Lower leg skin (tissue), 3 donors: ENCODE measurements at regions not wholly inside any gene's neighbourhood (a gene's known extent, or its start where the extent isn't known, plus 50 kb on each side); places are given as distances from the start of the nearest gene placed in this dataset.

Experiments used
- CTCF ChIP-seq, 3 donors: fragments of 450-650 bp; IDR thresholded peaks; one replicate each; pipeline ENCODE4 v1.5.1; 2016; ENCODE audit warnings: antibody characterized with exemption in 3 of 3, mild to moderate bottlenecking in 3 of 3, moderate library complexity in 2 of 3
- POLR2A ChIP-seq, 2 donors: fragments of 450-650 bp; IDR thresholded peaks; one replicate each; pipeline ENCODE4 v1.6.1; 2016 to 2017; ENCODE audit warnings: antibody characterized with exemption in 2 of 2, mild to moderate bottlenecking in 1 of 2, moderate library complexity in 1 of 2

- TF ChIP-seq CTCF (IDR thresholded peaks at IDR 0.05) (no peak), POLR2A (IDR thresholded peaks at IDR 0.05) (no peak)
These were observed 148.4 kb upstream of the MAP3K1 start for GRCh38 chr5:56666901-56667300.
